ENCODE measurements at regions not wholly inside any gene's neighbourhood (a gene's known extent, or its start where the extent isn't known, plus 50 kb on each side); places are given as distances from the start of the nearest gene placed in this dataset.

GRCh38 chr1:116265931-116266863 is 106.8 kb upstream of the ATP1A1 start:
- TF ChIP-seq CTCF (conservative IDR thresholded peaks at IDR 0.05; ENCODE audit: low read depth in 2 of 2) (no peak), EZH2phosphoT487 (IDR thresholded peaks at IDR 0.05; ENCODE audit: unreplicated experiment) (no peak), ZNF462 (CRISPR knock-in tag; IDR thresholded peaks at IDR 0.05) (no peak), EZH2 (IDR thresholded peaks at IDR 0.05; ENCODE audit: low read depth, unreplicated experiment) (no peak), CREB1 (CRISPR knock-in tag; IDR thresholded peaks at IDR 0.05; ENCODE audit: low read depth) (no peak), REST (IDR thresholded peaks at IDR 0.05; ENCODE audit: unreplicated experiment) (no peak), POLR2AphosphoS5 (IDR thresholded peaks at IDR 0.05; ENCODE audit: low read depth) (no peak), JUNB (IDR thresholded peaks at IDR 0.05; ENCODE audit: unreplicated experiment) (no peak), STAT1 (IDR thresholded peaks at IDR 0.05; ENCODE audit: unreplicated experiment) (no peak), ZNF331 (CRISPR knock-in tag; IDR thresholded peaks at IDR 0.05; ENCODE audit: low read depth) (no peak), ZNF114 (CRISPR knock-in tag; IDR thresholded peaks at IDR 0.05) (no peak)
- TF ChIP-seq, protein P1, sequence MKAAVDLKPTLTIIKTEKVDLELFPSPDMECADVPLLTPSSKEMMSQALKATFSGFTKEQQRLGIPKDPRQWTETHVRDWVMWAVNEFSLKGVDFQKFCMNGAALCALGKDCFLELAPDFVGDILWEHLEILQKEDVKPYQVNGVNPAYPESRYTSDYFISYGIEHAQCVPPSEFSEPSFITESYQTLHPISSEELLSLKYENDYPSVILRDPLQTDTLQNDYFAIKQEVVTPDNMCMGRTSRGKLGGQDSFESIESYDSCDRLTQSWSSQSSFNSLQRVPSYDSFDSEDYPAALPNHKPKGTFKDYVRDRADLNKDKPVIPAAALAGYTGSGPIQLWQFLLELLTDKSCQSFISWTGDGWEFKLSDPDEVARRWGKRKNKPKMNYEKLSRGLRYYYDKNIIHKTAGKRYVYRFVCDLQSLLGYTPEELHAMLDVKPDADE (IDR thresholded peaks at IDR 0.05): no peak
